BJ (cell line): ENCODE measurements at regions not wholly inside any gene's neighbourhood (a gene's known extent, or its start where the extent isn't known, plus 50 kb on each side); places are given as distances from the start of the nearest gene placed in this dataset.

Experiments
- CTCF ChIA-PET: fragments of 350-600 bp; formaldehyde crosslinking; extraction: SDS; loops from one replicate; lab custom pipeline; 2021; ENCODE audit warnings: antibody characterized with exemption, inconsistent platforms; lab: Yijun Ruan, JAX
- POLR2A ChIA-PET: fragments of 300-600 bp; sonication (Branson Sonifier 250); formaldehyde crosslinking; extraction: SDS; loops from one replicate; lab custom pipeline; 2021; ENCODE audit warnings: antibody characterized with exemption; lab: Charles Lee
- DNase-seq: peaks from one replicate; pipeline ENCODE4 v3.0.0-alpha.2; 2011; ENCODE audit warnings: low read depth
- H3K27me3 ChIP-seq: 2 replicates; pipeline ENCODE4 v1.6.0; 2011; ENCODE audit warnings: low read length; ENCODE audit not compliant: control insufficient read depth, insufficient read depth
- H3K36me3 ChIP-seq: 2 replicates; pipeline ENCODE4 v1.5.1; 2011; ENCODE audit warnings: low read length; ENCODE audit not compliant: control insufficient read depth, insufficient read depth
- H3K4me3 ChIP-seq: 2 replicates; pipeline ENCODE4 v1.5.1; 2011; ENCODE audit warnings: low read depth, mild to moderate bottlenecking, control low read depth, low read length
- CTCF ChIP-seq: IDR thresholded peaks from 2 replicates; pipeline ENCODE4 v1.5.1; 2011; ENCODE audit warnings: low read depth, mild to moderate bottlenecking, control low read depth, inconsistent platforms, low read length, moderate library complexity; ENCODE audit not compliant: insufficient read depth

DNA sequence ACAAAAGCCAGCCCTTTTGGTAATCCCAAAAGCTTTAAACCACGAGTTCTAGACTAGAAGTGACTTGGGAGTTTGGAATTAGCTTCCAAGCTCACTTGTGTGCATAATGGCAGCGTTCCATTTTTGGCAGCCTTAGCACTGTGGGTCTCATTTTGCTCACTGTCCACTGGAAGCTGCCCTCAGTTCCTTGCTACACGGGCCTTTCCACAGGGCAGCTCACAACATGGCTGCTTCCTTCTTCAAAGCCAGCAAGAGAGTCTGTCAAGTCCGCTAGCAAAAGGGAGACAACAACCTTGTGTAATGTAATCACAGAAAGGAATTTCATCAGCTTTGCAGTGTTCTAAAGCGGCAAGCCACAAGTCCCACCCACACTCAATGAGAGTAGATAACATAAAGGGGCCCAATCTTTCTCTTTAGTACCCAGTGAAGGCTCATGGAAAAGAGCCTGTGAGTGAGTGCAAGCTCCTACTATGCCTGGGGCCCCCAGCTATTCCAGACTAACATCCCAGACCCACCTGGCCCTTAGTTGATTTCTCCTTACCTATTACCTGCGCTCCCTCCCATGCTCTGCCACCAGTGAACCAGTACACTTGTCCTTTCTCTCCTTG lies 168.5 kb upstream of the FOXN2 start:
- ChIA-PET CTCF (interaction anchor here (0.8 kb wide), 1 partner anchor 11 kb away, joined by 3 read pairs; no protein-coding TSS in a partner anchor), POLR2A (interaction anchor here (0.6 kb wide), 2 partner anchors 10 to 210 kb away, joined by 3 to 7 read pairs; no protein-coding TSS in a partner anchor)
- TF ChIP-seq CTCF, result no peak
- DNase-seq, result no peak
- H3K27me3 ChIP-seq, result no peaks in the 10 kb centered on the region
- no peaks in the 10 kb centered on the region for H3K36me3 ChIP-seq
- no peak overlapping the region for H3K4me3 ChIP-seq

- Histone ChIP-seq H3K27me3 (no peaks in the 10 kb centered on the region), H3K36me3 (no peaks in the 10 kb centered on the region), H3K4me3 (no peak overlapping the region)
- CTCF ChIA-PET, result interaction anchor here (0.8 kb wide), 1 partner anchor 12 kb away, joined by 3 read pairs; no protein-coding TSS in a partner anchor
- no peak for TF ChIP-seq CTCF
- no peak for DNase-seq
- POLR2A ChIA-PET, result interaction anchor here (0.6 kb wide), 2 partner anchors 11 to 210 kb away, joined by 3 to 7 read pairs; no protein-coding TSS in a partner anchor
Observed at GRCh38 chr2:48146552-48146951, 167.9 kb upstream of the FOXN2 start.

GRCh38 chr2:48147719-48148118 lies 166.8 kb upstream of the FOXN2 start:
- no peak for DNase-seq
- ChIA-PET CTCF (interaction anchor here (0.6 kb wide), 1 partner anchor 223 kb away, joined by 3 read pairs; no protein-coding TSS in a partner anchor), POLR2A (no interaction called here)
- TF ChIP-seq CTCF, result no peak
- Histone ChIP-seq H3K4me3 (no peak overlapping the region), H3K27me3 (no peaks in the 10 kb centered on the region), H3K36me3 (no peaks in the 10 kb centered on the region)

GRCh38 chr2:48148841-48149430 lies 165.5 kb upstream of the FOXN2 start:
- Histone ChIP-seq H3K4me3 (no peak overlapping the region), H3K36me3 (no peaks in the 10 kb centered on the region), H3K27me3 (no peaks in the 10 kb centered on the region)
- no peak for DNase-seq
- no peak for TF ChIP-seq CTCF
- POLR2A ChIA-PET, result no interaction called here
- CTCF ChIA-PET, result no interaction called here

DNA sequence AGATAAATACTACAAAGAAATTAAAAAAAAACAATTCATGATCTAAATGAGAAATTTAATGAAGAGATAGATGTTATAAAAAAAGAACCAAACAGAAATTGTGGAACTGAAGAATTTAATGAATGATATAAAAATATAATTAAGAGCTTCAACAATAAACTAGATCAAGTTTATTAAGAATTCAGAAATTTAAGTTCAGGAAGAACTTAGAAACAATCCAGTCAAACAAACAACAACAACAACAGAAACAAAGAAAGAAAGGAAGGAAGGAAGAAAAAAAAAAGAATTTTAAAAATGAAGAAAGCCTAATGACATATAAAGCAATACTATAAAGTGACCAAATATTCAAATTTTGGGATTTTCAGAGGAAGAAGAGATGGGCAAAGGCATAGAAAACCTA lies 157.3 kb upstream of the FOXN2 start:
- CTCF ChIA-PET, result interaction anchor here (0.7 kb wide), 1 partner anchor 435 kb away, joined by 6 read pairs; no protein-coding TSS in a partner anchor
- no peak overlapping the region for H3K4me3 ChIP-seq
- DNase-seq, result no peak
- no peaks in the 10 kb centered on the region for H3K36me3 ChIP-seq
- no peaks in the 10 kb centered on the region for H3K27me3 ChIP-seq
- no peak for TF ChIP-seq CTCF
- POLR2A ChIA-PET, result no interaction called here
